KOPT-K1 (cell line): ENCODE measurements at regions not wholly inside any gene's neighbourhood (a gene's known extent, or its start where the extent isn't known, plus 50 kb on each side); places are given as distances from the start of the nearest gene placed in this dataset.
"Not testable (repeated sequence)": the region's sequence is repeated elsewhere in the genome, so short reads cannot be mapped to it uniquely, and the experiment has no call there.

Experiments used
- H3K27ac ChIP-seq: fragments of 200-600 bp; sonication (generic); 2 replicates; pipeline ENCODE4 v1.5.1; 2016; ENCODE audit warnings: antibody characterized with exemption, mild to moderate bottlenecking, low read depth, low read length; ENCODE audit not compliant: poor library complexity, severe bottlenecking
- H3K36me3 ChIP-seq: fragments of 200-600 bp; sonication (generic); 2 replicates; pipeline ENCODE4 v1.5.1; 2017; ENCODE audit warnings: antibody characterized with exemption, mild to moderate bottlenecking, low read length, moderate library complexity; ENCODE audit not compliant: insufficient read depth
- H3K9me3 ChIP-seq: fragments of 200-600 bp; sonication (generic); 2 replicates; pipeline ENCODE4 v1.5.1; 2017; ENCODE audit warnings: antibody characterized with exemption, low read length, mild to moderate bottlenecking; ENCODE audit not compliant: insufficient read depth, poor library complexity, severe bottlenecking

DNA sequence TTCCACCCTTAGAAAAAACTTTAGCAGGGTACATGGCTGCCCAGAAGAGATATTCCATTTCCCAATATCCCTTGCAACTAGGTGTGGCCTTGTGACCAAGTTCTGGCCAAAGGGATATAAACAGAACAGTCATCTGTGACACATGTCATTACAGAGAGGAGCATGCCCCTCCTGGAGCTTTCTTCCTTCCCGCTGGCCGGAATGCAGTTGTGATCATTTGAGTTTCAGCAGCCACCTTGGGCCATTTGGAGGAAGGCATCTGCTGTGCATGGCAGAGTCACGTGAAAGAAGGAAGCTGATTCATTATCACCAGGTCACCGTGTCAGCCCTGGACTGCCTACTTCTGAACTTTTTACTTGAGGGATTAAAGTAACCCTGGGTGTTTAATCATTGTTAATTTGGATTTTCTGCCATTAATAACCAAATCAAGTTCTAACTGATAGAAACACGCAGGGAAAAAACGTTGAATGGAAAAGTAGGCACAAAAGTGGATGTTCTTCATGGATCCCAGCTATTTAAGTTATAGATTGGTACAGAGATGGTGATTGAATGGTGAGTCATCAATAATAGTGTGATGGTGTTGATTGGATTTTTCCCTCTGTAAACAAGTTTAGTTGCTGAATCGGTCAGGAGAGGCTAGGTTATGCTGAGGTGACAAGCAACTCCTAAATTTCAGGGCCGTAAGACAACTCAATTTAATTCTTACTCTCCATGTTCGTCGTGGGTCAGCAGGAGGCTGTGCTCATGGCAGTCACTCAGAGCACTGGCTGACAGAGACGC is 80.7 kb upstream of the CCDC167 start:
- H3K36me3 ChIP-seq, result no peaks in the 10 kb centered on the region
- no peaks in the 10 kb centered on the region for H3K9me3 ChIP-seq
- no peak overlapping the region for H3K27ac ChIP-seq

DNA sequence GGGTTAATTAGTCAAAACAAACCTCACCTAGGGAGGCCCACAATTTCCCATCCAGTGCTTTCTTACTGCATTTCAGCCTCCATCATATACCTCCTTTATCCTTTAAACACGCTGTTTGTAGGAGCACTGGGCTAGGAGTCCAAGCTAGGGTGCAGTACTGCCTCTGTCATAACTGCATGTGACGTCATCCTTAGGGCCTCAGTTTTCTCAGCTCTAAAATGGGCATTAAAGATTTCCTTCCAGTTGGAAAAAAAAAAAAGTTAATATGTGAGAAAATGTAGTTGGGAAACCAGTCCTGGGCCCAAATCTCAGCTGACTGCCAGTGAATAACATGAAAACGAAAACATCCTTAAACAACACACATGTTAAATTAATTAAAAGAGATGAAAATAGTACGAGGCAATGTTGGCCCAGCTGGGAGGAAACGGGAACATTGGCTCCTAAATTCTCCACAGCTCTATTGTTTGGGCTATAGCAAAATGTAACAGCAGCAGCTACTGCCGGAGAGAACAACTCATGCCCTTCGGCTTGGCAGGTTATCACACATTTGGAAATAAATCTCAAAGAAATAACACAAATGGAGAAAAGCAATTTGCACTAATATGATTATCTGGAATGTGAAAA is 79.9 kb upstream of the CCDC167 start:
- Histone ChIP-seq H3K27ac (no peak overlapping the region), H3K36me3 (no peaks in the 10 kb centered on the region), H3K9me3 (no peaks in the 10 kb centered on the region)

DNA sequence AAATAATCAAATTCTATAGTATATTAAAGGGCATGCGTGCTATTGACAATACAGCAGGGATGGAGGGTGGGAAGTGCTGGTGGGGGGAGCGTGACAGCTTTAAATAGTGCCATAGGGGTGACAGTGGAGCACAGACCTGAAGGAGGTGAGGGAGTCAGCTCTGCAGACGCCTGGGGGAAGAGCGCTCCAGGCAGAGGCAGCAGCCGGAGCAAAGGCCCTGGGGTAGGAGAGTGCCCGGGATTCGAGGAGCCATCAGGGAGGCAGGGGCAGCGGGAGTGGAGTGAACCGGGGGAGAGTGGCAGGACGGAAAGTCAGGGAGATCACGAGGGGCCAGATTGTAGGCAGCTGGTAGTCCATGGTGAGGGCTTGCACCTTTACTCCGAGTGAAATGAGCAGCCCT is 78.4 kb upstream of the CCDC167 start:
- no peaks in the 10 kb centered on the region for H3K9me3 ChIP-seq
- no peaks in the 10 kb centered on the region for H3K36me3 ChIP-seq
- no peak overlapping the region for H3K27ac ChIP-seq

DNA sequence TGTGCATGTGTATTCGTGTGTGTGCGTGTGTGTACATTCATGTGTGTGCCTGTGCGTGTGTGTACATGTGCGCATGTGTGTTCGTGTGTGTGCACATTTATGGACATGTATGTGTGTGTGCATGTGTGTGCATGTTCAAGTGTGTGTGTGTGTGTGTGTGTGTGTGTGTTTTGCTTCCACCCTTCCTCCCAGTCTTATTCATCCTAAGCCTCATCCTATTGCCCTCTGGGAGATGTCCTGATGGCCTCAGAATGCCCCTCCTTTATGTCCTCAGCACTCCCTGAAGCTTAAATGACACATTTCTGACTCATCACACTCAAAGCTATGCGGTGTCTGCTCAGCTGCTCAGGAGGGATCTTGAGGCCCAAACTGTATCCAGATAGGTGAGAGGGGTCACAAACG is 76.6 kb upstream of the CCDC167 start:
- Histone ChIP-seq H3K36me3 (no peaks in the 10 kb centered on the region), H3K9me3 (no peaks in the 10 kb centered on the region), H3K27ac (no peak overlapping the region)

GRCh38 chr6:37575221-37575620 is 75.5 kb upstream of the CCDC167 start:
- Histone ChIP-seq H3K9me3 (no peaks in the 10 kb centered on the region), H3K27ac (no peak overlapping the region), H3K36me3 (no peaks in the 10 kb centered on the region)

DNA sequence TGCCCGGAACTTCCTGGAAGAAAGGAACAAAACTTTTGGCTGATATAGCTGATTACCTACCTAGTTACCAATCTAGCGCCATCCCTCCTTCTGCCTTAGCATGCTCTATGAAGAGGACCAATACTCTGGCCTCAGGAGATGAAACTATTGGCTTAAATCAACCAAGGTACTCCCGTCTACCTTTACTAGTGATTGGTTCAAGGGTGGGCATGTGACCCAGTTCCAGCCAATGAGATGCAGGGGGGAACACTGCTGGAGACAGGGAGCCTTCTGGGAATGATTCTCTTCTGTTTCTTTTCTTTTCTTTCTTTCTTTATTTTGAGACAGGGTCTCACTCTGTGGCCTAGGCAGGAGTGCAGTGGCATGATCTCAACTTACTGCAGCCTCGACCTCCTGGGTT is 72.6 kb upstream of the CCDC167 start:
- Histone ChIP-seq H3K36me3 (no peaks in the 10 kb centered on the region), H3K9me3 (no peaks in the 10 kb centered on the region), H3K27ac (no peak overlapping the region)

DNA sequence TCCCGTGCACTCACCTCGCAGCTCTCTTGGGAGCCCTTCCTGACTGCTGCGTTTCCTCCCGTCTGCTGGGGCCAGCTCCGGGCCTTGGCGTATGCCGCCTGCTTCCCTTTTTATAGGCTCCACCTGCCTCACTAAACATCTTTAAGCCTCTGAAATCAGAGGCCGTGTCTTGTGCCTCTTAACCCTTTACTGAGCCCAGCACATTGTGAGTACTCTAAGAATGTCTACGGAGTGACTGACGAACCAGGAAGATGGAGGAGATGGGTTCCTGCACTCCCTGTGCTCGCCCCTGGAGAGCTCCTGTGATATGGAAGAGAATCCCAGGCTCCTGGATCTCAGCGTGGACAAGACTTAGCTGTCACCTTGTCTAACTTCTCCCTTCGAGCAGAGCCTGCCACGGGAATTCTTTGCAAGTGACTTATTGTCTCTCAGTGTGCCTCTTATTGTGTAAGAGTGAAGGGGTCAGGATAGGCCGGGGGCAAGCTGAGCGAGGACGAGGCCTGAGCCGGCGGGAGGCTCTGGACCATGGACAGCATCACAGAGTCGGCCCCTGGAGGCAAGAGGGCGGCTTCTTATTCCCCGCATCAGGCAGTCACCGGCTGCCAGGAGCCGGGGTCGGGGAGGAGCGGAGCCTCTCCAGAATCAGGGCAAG is 70.9 kb upstream of the CCDC167 start:
- no peak overlapping the region for H3K27ac ChIP-seq

DNA sequence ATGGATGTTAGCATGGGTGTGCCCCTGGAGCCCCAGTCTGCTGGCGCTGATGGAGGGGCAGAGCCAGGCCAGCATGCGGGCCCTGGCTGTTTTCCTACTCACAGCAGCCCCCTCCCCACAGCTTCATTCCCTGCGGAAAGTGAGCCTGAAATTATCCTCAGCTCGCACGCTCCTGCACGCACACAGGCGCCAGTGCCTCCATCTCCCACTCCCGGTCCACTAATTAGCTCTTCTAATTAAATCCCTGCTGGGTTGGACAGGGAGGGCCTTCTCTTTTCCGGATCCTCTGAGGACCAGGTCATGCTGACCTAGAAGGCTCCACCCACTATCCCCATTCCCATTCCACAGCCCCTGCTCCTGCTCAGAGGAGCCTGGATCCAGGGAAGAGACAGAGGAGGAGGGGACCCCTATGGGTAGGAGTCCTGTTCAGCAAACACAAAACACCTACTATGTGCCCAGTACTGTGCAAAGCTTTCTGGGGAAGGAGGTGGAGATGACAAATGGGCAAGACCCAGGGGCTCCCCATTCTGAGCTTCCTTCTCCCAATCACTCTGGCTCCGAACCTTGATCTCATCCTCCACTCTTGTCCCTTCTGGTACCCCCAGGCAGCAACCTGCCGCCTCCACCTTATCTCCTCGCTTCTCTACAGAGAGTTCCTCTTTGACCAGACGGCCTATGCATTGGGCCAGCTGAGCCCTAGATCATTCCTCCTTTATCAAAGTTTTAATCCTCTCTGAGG is 70.2 kb upstream of the CCDC167 start:
- Histone ChIP-seq H3K27ac (no peak overlapping the region), H3K36me3 (no peaks in the 10 kb centered on the region), H3K9me3 (no peaks in the 10 kb centered on the region)

More for the DNA sequence above, 70.9 kb upstream of the CCDC167 start:
- H3K36me3 ChIP-seq, result no peaks in the 10 kb centered on the region
- no peaks in the 10 kb centered on the region for H3K9me3 ChIP-seq

GRCh38 chr6:37569317-37569716 is 69.6 kb upstream of the CCDC167 start:
- H3K9me3 ChIP-seq, result no peaks in the 10 kb centered on the region
- H3K36me3 ChIP-seq, result no peaks in the 10 kb centered on the region
- H3K27ac ChIP-seq, result no peak overlapping the region

GRCh38 chr6:37566950-37567349 is 67.3 kb upstream of the CCDC167 start:
- H3K27ac ChIP-seq, result no peak overlapping the region
- H3K9me3 ChIP-seq, result no peaks in the 10 kb centered on the region
- no peaks in the 10 kb centered on the region for H3K36me3 ChIP-seq

DNA sequence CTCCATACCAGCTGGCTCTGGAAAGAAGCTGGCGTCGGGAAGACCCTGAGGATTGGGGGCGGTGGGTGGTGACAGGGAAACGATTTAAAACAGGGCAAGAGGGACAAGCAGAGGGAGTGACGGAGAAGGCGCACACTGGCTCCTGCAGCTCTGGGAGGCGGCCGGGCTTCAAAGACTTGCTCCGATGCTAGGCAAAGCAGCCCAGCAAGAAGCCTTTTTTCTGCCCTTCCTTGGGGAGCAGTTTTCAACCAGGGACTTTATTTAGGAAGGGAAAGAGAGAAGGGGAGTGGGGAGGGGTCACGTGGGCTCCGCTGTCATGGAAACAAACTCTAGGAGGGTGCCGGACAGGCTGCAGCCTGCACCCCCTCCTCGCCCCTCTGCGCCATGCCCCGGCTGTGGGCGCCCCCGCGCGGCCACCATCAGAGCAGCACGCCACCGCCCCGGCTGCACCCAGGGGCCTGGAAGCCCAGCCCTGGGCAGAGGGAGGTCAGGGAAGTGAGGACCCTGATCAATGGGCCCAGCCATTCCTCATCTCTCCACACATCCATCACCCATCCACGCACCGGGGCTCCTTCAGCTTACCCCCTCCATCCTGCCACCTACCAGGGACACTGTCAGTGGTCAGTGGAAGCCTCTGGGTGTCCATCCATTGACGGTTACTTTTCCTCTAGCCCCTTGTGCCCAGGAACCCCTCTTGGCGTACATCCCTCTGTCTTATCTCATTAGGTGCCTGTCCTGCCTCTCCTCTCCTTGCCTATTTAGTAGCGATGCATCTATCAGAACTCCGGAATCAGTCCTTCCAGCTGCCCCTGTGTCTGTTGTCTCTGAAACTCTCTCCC is 66.6 kb upstream of the CCDC167 start:
- Histone ChIP-seq H3K27ac (no peak overlapping the region), H3K36me3 (no peaks in the 10 kb centered on the region)

GRCh38 chr6:37565267-37566110 is 65.8 kb upstream of the CCDC167 start:
- Histone ChIP-seq H3K36me3 (no peaks in the 10 kb centered on the region), H3K27ac (no peak overlapping the region), H3K9me3 (no peaks in the 10 kb centered on the region)

More for the DNA sequence above, 66.6 kb upstream of the CCDC167 start:
- no peaks in the 10 kb centered on the region for H3K9me3 ChIP-seq

DNA sequence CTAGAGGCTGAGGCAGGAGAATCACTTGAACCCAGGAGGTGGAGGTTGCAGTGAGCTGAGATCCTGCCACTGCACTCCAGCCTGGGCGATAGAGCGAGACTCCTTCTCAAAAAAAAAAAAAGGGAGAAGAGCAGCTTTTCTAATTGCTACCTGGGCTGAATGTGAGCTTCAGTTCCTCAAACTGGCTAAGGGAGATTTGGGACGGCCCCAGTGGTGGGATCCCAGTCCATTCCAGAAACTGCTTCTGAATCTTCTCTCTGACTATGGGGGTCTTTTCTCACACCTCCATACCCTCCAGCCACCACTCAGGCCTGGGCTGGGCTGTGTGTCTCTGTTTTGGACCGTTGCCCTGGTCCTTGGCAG is 63.2 kb upstream of the CCDC167 start:
- not testable (repeated sequence) for H3K27ac ChIP-seq, H3K9me3 ChIP-seq, H3K36me3 ChIP-seq

- Histone ChIP-seq H3K27ac (no peak overlapping the region), H3K9me3 (no peaks in the 10 kb centered on the region), H3K36me3 (no peaks in the 10 kb centered on the region)
Measured at GRCh38 chr6:37561361-37561760, 61.7 kb upstream of the CCDC167 start.
